ENCODE measurements at regions not wholly inside any gene's neighbourhood (a gene's known extent, or its start where the extent isn't known, plus 50 kb on each side); places are given as distances from the start of the nearest gene placed in this dataset.

DNA sequence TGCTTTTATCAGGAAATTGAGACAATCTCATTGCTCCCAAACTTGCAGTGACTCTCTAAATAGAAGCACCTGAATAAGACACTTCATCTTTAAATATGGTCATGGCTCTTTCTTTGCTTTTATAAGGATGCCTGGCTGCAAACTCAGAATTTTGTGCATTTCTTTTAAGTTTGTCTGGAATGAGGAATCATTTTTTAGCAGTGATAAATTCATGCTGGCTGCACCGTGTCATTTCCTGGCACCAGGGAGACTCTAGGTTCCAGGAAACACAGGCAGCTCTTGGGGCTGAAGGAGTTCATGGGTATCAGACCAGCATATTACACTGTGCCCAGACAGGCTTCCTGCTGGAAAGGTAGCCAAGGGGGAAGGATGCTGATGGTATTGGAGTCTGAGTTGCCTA lies 109.9 kb downstream of the NUDT12 start:
- Mint-ChIP-seq H3K36me3 (ENCODE audit: insufficient read depth, unreplicated experiment) (no peaks in the 10 kb centered on the region), H3K27me3 (ENCODE audit: insufficient read depth, unreplicated experiment) (peaks cover 3% of the 10 kb centered on the region), H3K4me1 (ENCODE audit: low read depth, unreplicated experiment) (no peaks in the 10 kb centered on the region), H3K4me3 (ENCODE audit: unreplicated experiment) (no peak overlapping the region), H3K27ac (ENCODE audit: unreplicated experiment) (no peak overlapping the region), H3K9me3 (ENCODE audit: unreplicated experiment) (no peaks in the 10 kb centered on the region)
- intact Hi-C loops (cut with micrococcal nuclease; ENCODE audit: unreplicated experiment) = no loop called here
- no peak for DNase-seq
- no TSS peak for BruUV-seq (replicated peaks)
- POLR2A ChIA-PET = no interaction called here
- no peak for TF ChIP-seq CTCF (IDR thresholded peaks at IDR 0.05; ENCODE audit: insufficient read depth in 1 of 2, low read depth in 1 of 2, low read length in 1 of 2, severe bottlenecking in 1 of 2, unreplicated experiment in 1 of 2)
- CTCF ChIA-PET = no interaction called here
- Histone ChIP-seq H3K36me3 (ENCODE audit: control insufficient read depth, insufficient read depth, low read length) (no peaks in the 10 kb centered on the region), H3K27me3 (replicated peaks; ENCODE audit: control insufficient read depth, insufficient read depth, low read length) (no peaks in the 10 kb centered on the region), H3K9me3 (no peaks in the 10 kb centered on the region), H3K4me1 (no peaks in the 10 kb centered on the region), H3K4me3 (ENCODE audit: low read depth, low read length) (no peak overlapping the region)

- Histone ChIP-seq H3K36me3 (ENCODE audit: control insufficient read depth, insufficient read depth, low read length) (no peaks in the 10 kb centered on the region), H3K27me3 (replicated peaks; ENCODE audit: control insufficient read depth, insufficient read depth, low read length) (no peaks in the 10 kb centered on the region), H3K9me3 (no peaks in the 10 kb centered on the region), H3K4me1 (no peaks in the 10 kb centered on the region), H3K4me3 (ENCODE audit: low read depth, low read length) (no peak overlapping the region)
- TF ChIP-seq CTCF (IDR thresholded peaks at IDR 0.05; ENCODE audit: insufficient read depth in 1 of 2, low read depth in 1 of 2, low read length in 1 of 2, severe bottlenecking in 1 of 2, unreplicated experiment in 1 of 2) = no peak
- Mint-ChIP-seq H3K9me3 (ENCODE audit: unreplicated experiment) (no peaks in the 10 kb centered on the region), H3K27ac (ENCODE audit: unreplicated experiment) (no peak overlapping the region), H3K4me1 (ENCODE audit: low read depth, unreplicated experiment) (no peaks in the 10 kb centered on the region), H3K4me3 (ENCODE audit: unreplicated experiment) (no peak overlapping the region), H3K36me3 (ENCODE audit: insufficient read depth, unreplicated experiment) (no peaks in the 10 kb centered on the region), H3K27me3 (ENCODE audit: insufficient read depth, unreplicated experiment) (peaks cover 3% of the 10 kb centered on the region)
- ChIA-PET POLR2A (no interaction called here), CTCF (no interaction called here)
- intact Hi-C loops (cut with micrococcal nuclease; ENCODE audit: unreplicated experiment) = no loop called here
- DNase-seq = no peak
- BruUV-seq (replicated peaks) = no TSS peak
Observed at GRCh38 chr5:103452089-103452488, 110.5 kb downstream of the NUDT12 start.

DNA sequence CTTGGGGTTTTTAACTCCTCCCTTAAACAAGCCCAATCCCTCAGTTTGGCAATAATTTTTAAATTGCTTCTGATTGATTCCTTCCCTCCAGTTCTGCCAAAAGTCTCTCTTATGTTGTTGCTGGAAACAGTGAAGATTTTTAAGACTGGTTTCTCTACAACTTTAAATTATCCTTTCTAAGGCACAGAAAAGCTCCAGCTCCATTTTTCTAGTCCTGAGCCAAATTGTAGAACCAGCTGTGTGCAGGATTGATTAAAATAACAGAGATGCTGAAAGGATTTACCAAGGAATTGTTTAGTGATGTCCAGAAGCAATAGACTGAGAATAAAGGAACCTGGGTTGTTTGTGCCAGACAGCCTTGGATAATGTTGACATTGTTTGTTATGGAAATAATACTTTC lies 111.3 kb downstream of the NUDT12 start:
- POLR2A ChIA-PET = no interaction called here
- CTCF ChIA-PET = no interaction called here
- no peak overlapping the region for H3K27ac Mint-ChIP-seq (ENCODE audit: unreplicated experiment)
- no peaks in the 10 kb centered on the region for H3K9me3 Mint-ChIP-seq (ENCODE audit: unreplicated experiment)
- TF ChIP-seq CTCF (IDR thresholded peaks at IDR 0.05; ENCODE audit: insufficient read depth in 1 of 2, low read depth in 1 of 2, low read length in 1 of 2, severe bottlenecking in 1 of 2, unreplicated experiment in 1 of 2) = no peak
- H3K27me3 ChIP-seq (replicated peaks; ENCODE audit: control insufficient read depth, insufficient read depth, low read length) = no peaks in the 10 kb centered on the region
- 0 out of 2 replicates have a peak, but pooled peaks cover 4% of the 10 kb centered on the region for H3K4me1 ChIP-seq
- no TSS peak for BruUV-seq (replicated peaks)
- no peak overlapping the region for H3K4me3 ChIP-seq (ENCODE audit: low read depth, low read length)
- H3K27me3 Mint-ChIP-seq (ENCODE audit: insufficient read depth, unreplicated experiment) = no peaks in the 10 kb centered on the region
- H3K36me3 Mint-ChIP-seq (ENCODE audit: insufficient read depth, unreplicated experiment) = no peaks in the 10 kb centered on the region
- H3K9me3 ChIP-seq = no peaks in the 10 kb centered on the region
- intact Hi-C loops (cut with micrococcal nuclease; ENCODE audit: unreplicated experiment) = no loop called here
- no peak overlapping the region for H3K4me3 Mint-ChIP-seq (ENCODE audit: unreplicated experiment)
- DNase-seq = no peak
- no peaks in the 10 kb centered on the region for H3K36me3 ChIP-seq (ENCODE audit: control insufficient read depth, insufficient read depth, low read length)
- H3K4me1 Mint-ChIP-seq (ENCODE audit: low read depth, unreplicated experiment) = no peaks in the 10 kb centered on the region

Measured in Caco-2 (cell line).